GM19025 (cell line): ENCODE measurements at regions not wholly inside any gene's neighbourhood (a gene's known extent, or its start where the extent isn't known, plus 50 kb on each side); places are given as distances from the start of the nearest gene placed in this dataset.
"Not testable (repeated sequence)": the region's sequence is repeated elsewhere in the genome, so short reads cannot be mapped to it uniquely, and the experiment has no call there.

Source experiments
- ATAC-seq: cut with Tn5 transposase; IDR thresholded peaks from one replicate; pipeline ENCODE4 v1.9.1; 2021; ENCODE audit warnings: mild to moderate bottlenecking, low read depth, moderate library complexity; ENCODE audit not compliant: unreplicated experiment

DNA sequence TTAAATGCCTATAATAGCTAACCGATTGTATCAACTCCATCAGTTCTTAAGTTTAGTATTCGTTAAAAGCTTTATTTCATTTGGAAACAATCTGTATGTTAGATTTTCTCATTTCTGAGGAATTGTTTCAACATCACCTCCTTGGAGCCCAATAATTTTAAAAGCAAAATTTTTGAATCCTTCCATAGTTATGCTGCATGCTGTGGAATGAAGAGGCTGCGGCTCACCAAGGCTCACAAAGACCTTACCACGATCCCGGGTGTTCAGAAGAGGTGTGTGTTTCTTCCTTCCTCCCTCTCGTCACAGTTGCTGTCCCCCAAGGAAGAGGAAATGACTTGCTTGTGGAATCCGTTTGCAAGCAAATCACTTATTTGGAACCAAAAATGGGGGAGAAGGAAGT, 143.8 kb downstream of the FGF1 start:
- no peak for ATAC-seq

DNA sequence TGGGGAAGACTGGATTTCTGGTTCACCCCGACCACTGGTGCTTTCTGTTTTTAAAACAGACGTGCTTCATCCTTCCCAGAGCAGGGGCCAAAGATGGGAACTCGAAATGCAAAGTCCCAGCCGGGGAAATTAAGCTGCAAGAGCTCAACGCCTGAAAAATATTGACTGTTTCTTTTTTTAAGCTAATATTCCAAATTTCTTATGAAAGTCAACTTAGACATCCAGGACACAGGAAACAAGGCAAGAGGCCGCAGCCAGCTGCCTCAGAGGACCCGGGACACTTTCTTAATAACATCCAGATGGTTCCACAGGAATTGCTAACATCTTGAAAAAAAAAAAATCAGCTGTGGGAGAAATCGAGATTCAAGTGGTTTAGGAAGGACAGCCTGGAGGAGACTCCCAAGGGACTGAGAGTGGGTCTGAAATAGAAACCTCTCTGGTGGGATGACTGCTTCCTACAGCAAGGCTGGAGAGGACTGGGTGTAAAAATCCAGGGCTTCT, 144.9 kb downstream of the FGF1 start:
- ATAC-seq: no peak

DNA sequence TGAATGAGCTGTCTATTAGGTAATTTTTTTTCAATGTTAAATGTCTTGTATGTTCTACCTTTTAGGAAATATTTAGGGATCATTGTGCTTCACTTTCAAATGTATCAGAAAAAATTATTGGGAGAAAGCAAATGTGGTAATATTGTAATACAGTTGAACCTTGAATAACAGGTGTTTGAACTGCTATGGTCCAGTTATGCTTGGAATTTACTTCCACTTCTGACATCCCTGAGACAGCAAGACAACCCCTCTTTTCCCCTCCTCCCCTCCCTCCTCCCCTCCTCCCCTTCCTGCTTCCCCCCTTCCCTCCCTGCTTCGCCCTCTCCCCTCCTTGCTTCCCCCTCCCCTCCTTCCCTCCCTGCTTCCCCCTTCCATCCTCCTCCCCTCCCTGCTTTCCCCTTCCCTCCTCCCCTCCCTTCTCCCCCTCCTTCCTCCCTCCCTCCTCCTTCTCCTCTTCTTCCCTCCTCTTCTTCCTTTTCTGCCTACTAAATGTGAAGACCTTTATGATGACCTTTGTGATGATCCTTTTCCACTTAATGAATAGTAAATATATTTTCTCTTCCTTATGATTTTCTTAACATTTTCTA, 146.6 kb downstream of the FGF1 start:
- ATAC-seq: no peak

GRCh38 chr5:142537938-142538337, 148.0 kb downstream of the FGF1 start:
- no peak for ATAC-seq

- ATAC-seq: no peak
These were observed 153.1 kb downstream of the FGF1 start for GRCh38 chr5:142532781-142533176.

DNA sequence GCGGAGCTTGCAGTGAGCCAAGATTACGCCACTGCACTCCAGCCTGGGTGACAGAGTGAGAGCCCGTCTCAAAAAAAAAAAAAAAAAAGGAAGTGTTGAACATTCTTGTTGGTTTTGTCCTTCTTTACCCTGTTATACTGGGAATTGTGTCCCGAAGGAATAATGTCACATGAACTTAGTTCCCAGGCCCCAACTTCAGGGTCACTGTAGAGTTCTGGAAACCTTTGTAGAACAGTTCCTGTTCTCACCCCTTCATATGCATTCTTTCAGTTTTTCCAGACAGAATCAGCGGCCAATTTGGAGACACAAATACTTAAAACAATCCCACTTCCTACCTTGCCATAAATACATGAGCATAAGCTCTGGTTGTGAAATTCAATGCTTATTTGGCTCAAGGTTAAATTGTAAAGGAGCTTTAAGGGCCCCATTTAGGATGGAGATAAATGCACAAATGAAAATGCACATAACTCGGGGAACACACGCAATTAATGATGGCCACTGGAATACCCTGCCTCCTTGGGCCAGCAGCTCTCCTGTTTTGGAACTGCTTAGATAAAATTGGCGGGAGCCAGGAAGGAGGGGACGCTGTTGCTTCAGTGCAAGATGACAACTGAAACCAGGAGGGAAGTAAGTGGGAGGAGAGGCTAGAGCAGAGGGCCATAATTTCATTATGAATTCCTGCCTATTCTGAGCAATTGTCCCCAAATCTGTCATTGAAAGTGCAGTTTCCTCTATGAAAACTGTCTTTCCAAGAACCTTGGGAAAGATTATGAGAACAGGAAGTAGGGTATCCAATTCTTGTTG, 153.7 kb downstream of the FGF1 start:
- no peak for ATAC-seq

DNA sequence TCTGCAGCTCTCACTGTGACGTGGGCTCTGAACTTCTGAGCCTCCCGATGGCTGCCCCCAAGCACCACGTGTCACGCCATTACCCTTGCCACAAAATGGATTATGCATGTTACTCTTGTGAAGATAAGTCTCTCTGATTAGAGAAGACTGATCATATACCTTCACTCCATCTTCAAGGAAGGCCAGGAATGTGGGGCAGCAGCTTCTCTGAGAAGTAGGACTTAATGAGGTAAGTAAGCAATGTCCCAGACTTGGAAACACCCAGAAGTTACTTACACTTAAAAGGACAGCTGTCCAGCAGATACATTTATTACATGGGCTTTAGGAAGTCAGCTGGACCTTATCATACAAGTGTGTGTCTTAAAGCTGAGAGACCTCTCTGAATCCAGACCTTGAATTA, 155.0 kb downstream of the FGF1 start:
- no peak for ATAC-seq

GRCh38 chr5:142529626-142530278, 156.1 kb downstream of the FGF1 start:
- no peak for ATAC-seq

- no peak for ATAC-seq
These were observed 158.1 kb downstream of the FGF1 start for GRCh38 chr5:142527664-142528295.

GRCh38 chr5:142527234-142527633, 158.7 kb downstream of the FGF1 start:
- no peak for ATAC-seq

GRCh38 chr5:142522983-142523382, 162.9 kb downstream of the FGF1 start:
- ATAC-seq: no peak

- ATAC-seq: no peak
These were observed 164.2 kb downstream of the FGF1 start for GRCh38 chr5:142521706-142522105.

DNA sequence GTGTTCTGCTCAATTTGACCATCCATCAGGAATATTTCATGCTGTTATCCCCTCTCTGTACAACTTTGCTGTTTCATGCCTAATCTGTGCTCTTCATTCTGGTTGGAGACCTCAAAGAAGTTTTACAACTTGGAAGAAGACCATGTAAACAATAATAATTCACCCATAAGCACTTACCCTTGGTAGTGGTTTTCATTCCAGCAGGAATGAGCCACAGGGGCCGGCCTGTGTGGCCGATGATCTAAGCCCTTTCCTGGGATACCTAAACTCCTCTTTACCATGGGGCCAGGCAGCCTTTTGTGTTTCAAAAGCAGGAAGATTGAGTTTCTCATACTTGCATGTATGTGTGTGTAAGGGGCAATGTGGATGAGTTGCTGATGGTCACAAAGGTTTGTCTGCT, 165.0 kb downstream of the FGF1 start:
- ATAC-seq: no peak

DNA sequence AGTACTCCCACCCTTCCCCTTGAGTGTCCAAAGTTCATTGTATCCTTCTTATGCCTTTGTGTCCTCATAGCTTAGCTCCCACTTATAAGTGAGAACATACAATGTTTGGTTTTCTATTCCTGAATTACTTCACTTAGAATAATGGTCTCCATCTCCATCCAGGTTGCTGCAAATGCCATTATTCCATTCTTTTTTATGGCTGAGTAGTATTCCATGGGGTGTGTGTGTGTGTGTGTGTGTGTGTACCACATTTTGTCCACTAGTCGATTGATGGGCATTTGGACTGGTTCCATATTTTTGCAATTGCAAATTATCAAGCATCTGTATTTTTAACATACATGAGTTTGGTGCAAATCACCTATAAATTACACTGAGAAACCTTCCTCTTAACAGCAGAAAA, 166.0 kb downstream of the FGF1 start:
- ATAC-seq: not testable (repeated sequence)

GRCh38 chr5:142517840-142518239, 168.1 kb downstream of the FGF1 start:
- no peak for ATAC-seq

- no peak for ATAC-seq
These were observed 169.2 kb downstream of the FGF1 start for GRCh38 chr5:142516732-142517131.

DNA sequence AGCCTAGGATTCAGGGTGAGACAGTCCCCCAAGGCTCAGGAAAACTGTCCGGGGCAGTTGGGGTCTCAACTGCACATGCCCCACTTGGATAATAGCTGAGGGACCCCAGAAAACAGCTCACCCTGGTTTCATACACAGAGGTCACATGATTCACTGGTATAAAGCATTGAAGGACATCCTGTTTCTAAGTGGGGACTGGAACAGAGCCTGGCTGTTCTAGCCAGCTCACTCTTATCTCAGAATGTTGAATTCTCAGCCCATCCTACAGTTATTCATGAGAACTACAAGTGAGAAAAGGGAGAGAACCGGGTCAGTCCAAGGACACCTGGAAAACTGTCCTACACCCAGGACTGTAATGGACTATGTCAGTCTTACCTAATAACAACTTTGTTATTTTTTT, 170.9 kb downstream of the FGF1 start:
- ATAC-seq: no peak

DNA sequence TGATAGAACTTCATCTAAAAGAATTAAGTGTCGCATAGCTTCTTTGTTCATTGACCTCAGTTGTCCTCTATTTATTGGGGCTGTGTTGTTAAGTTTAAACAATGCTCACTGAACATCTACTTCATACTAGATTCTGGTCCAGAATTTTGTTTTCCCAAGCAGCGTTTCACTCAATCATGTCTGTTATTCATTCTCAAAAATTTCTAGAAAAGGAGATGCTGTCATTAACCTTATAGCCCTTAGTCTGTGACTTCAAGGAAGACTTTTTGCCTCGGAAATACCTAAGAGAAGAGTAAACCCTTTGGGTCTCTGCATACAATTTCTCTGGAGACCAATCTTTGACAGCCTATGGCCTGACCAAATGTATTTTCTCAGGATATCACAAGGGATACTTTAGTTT, 171.7 kb downstream of the FGF1 start:
- no peak for ATAC-seq

- ATAC-seq: no peak
These were observed 173.5 kb downstream of the FGF1 start for GRCh38 chr5:142512043-142513042.

DNA sequence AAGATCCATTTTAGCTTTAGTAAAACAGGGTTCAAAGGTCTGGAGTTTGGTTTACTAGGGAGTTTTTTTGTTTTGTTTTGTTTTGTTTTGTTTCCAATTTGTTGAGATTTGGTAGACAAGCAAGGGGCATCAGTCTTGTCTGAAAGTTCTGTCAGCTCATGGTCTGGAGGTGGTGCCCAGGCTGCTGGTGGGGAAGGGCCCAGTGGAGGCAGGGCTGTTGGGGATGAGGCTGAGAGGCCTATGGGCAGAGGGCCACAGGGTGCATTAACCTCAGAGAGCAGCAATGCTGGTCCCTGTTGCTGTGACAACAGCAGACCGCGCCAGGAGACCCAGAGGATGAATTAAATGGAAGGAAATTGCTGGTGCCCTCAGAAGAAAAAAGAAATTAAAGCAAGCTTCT, 174.5 kb downstream of the FGF1 start:
- ATAC-seq: no peak
